NCI-H460 (cell line): ENCODE measurements at regions not wholly inside any gene's neighbourhood (a gene's known extent, or its start where the extent isn't known, plus 50 kb on each side); places are given as distances from the start of the nearest gene placed in this dataset.
"Not testable (repeated sequence)": the region's sequence is repeated elsewhere in the genome, so short reads cannot be mapped to it uniquely, and the experiment has no call there.

ENCODE experiments used
- DNase-seq: peaks from one replicate; pipeline ENCODE4 v3.0.0-alpha.2; 2016; ENCODE audit warnings: low read depth; ENCODE audit errors: extremely low read depth

DNA sequence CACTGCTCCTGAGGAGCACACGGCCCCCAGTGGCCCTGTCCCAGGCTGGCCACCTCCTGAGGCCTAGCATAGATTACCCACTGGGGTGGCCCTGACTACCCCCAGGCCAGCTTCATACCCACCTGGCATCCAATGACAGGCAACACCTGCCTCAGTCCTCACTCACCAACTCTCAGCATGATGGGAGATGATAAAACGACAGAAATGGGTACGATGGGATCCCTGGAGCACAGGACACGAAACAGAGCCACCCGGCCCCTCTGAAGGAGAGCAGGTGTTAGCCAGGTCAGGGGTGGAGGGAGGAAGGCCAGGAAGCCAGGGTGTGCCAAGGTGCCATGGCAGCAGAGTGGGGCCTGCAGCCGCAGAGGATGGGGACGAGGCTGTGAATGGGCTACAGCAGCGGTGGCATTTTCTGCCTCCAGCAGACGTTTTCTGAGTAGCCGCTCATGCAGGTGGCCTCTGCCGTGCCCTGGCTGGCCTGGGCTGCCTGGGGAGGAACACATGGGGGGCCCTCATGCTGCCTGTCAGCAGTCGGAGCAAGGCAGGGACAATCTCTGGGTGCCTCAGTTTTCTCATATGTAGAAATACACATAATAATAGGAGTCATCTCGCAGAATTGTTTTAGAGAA, 50.2 kb upstream of the FGF3 start:
- DNase-seq: no peak

GRCh38 chr11:69870766-69871165, 51.5 kb upstream of the FGF3 start:
- DNase-seq: no peak

DNA sequence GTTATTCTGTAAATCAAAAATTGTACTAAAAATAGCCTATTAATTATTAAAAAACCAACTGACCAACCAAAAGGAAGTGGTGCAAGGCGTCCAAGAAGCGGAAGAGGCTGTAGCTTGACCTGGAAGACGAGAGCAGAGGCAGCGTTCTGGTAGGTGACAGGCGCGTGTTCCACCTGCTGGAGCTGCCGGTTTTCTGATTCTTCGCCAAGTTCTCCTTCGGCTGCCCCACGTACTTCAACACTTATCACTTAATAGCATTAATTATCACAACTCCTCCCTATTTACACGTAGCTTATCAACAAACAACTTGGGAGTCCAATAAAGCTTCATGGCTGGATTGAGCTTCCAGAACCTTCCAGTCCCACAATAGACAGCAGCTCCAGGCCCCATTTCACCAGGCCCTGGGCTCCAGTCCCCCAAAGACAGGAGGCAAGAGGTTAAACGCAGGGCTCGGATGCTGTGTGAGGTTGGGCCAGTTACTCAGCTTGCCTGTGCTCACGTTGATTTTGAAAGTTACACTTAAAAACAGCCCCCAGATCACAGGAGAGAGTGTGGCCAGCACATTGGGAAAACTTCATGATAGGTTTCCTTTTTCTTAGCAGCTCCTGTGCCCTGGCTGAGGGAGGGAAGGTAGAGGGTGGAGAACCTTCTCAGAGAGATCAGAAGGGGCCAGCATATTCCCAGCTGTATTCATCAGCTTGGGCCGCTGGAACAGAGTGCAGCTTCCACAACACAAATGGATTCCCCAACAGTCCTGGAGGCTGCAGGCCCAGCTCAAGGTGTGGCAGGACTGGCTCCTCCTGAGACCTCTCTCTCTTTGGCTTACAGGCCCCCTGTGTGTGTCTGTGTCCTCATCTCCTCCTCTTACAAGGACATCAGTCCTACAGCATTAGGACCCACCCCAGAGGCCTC, 54.2 kb upstream of the FGF3 start:
- DNase-seq: no peak

DNA sequence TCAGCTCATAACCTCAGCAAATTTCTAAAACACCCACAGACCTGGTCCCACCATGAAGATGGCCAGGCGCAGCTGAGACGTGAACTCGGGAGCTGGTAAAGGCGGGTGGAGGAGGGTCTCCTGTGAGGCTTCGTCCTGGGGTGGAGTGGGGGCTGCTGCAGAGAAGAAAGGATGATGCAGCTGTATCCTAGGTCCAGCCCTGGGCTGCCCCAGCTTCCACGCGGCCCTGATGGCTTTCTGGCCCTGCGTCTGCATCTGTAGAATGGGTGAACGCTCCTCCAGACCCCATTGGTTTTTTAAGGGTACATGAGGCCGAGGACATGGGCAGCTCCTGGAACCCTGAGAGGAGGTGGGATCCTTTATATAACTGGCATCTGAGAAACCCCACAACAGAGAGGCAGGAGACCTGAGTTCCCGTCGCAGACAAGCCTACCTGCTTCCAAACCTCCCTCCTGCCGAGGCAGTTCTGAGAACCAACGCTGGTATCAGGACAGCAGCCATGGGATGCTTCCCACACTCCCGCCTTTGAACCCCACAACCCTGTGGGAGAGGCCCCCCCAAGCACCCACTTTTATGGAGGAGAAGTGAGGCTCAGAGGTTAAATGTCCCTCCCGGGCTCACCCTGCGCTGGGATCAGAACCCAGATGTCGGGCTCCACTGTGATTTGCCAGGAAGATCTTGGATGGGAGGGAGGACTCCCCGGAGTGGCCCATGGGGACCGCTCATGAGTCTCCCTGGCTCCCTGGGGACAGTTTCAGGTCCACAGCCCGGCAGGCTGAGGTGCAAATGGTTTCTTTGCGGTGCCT, 55.2 kb upstream of the FGF3 start:
- no peak for DNase-seq

- DNase-seq: no peak
Measured at GRCh38 chr11:69874984-69875624, 55.9 kb upstream of the FGF3 start.

DNA sequence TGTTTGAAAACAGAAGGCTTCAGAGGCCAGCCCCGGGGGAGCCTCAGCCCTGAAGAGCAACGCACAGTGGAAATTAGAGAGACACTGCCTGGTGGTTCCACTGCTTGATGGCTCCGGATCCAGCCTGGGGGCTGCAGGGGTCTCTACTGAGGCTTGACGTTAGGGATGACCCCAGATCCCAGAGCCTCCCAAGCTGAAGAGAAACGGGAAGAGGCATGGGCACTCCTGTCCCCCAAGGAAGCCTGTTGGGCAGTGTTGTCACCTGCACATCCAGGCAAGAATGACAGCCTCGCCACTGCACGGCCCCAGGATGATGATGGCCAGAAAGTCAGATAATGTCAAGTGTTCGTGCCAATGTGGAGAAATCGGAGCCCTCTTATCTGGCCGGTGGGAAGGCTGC, 56.8 kb upstream of the FGF3 start:
- DNase-seq: no peak

- no peak for DNase-seq
Measured at GRCh38 chr11:69877235-69877634, 58.0 kb upstream of the FGF3 start.

GRCh38 chr11:69877704-69878103, 58.5 kb upstream of the FGF3 start:
- DNase-seq: not testable (repeated sequence)

- no peak for DNase-seq
Measured at GRCh38 chr11:69878144-69878883, 59.1 kb upstream of the FGF3 start.

DNA sequence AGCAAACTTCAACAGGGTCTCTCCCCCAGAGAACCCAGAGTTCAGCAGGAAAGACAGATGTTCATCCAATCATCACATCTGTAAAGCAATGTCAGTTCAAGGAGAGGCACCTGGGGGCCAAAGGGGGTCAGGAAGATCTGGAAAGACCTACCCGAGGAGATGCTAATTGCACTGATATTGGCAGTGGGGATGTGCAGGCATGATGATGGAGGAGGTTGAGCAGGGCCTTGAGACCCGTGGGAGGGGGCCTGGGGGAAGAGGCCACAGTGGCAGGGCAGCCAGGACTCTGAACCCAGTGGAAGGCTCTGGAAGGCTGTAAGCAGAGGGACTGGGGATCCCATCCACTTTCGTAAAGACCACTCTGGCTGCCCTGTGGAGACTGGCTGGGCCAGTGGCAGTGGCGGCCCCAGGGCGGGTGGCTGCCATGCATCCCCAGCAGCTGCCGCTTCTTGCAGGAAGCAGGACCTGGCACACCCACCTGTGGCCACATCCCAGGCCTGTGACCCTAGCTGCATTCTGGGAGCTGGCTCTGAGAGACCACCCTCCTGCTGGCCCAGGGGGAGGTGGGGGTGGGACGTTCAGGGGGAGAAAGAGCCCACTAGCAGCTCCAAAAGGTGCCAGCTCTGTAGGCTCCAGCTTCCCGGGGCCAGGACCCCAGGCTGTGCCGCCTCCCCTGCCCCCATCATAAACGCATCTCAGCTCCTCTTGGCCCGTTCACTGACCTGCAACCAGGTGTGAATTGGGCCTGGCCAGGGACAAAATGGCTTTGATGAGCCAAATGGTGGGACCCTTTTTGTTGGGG, 59.9 kb upstream of the FGF3 start:
- no peak for DNase-seq

DNA sequence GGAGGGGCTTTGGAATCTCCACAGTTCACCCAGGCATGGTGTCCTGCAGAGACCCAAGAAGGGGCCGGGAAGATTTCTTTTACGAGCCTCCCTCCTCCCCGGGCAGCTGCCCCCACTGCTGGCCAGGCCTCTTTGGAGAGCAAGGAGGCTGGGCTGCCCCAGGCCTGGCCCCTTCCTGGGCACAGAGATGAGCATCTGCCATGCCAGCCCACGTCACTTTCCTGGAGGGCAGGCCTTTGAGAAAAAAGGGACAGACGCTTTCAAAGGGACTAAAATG, 60.5 kb upstream of the FGF3 start:
- no peak for DNase-seq

DNA sequence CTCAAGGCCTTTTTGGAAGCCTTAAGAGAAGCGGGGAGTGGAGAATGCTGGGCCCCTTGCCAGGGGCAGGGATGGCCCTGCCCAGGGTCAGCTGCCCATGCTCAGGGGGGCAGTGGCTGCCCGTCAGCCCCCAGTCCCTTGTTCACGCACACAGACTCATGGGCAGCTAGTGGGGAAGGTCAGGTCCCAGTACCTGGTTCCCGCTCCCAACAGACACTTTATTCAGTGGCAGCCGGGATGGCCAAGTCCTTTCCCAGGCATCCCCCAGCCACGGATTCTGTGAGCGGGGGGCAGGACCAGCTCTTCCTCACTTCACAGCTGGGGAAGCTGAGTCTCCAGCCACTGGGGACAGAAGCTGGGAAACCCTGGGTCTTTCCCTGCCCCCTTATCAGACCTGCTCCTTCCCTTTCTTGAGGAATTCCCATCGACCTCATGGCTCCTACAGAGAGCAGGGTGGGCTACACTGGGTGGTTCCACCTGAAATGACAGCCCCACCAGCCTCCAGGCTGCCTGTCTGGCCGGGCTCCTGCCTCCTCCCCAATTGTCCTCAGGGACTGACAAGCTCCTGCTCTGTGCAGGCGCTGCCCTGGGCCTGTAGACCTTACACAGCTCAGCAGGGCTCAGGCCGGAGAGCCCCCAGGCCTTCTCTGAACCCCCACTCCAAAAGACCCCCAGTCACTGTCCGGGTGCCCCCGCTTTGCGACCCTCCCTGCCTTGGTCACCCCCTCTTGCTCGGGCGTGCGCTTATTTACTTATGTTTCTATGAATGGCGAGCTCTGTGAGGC, 61.0 kb upstream of the FGF3 start:
- no peak for DNase-seq

DNA sequence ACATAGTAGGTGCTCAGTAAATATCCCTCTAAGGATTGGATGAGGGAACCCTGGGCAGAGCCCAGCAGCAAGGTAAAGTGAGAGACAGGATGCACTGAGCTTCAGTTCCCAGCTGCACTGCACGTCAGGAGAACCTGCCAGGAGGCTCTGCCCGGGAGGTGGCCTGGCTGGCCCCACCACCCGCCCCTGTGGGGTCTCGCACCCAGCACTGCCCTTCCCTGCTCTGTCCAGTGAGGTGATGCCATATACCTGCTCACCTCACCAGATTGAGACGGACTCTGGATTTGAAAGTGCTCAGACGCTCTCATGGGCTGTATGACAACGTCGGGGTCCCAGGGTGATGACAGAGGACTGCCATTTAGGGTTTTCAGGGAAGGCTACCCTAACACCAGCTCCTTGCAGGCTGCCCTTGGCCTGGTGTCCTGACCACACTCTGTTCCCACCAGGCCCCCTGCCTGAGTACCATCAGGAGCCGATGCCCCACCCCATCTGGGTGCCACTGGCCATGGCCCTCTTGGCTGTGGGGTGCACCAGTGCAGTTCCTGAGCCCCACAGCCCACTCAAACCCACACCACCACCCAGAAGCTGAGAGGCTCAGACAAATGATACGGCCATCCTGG, 61.7 kb upstream of the FGF3 start:
- no peak for DNase-seq

- DNase-seq: no peak
Measured at GRCh38 chr11:69881467-69882269, 62.5 kb upstream of the FGF3 start.

- DNase-seq: no peak
Measured at GRCh38 chr11:69882270-69882608, 63.0 kb upstream of the FGF3 start.

DNA sequence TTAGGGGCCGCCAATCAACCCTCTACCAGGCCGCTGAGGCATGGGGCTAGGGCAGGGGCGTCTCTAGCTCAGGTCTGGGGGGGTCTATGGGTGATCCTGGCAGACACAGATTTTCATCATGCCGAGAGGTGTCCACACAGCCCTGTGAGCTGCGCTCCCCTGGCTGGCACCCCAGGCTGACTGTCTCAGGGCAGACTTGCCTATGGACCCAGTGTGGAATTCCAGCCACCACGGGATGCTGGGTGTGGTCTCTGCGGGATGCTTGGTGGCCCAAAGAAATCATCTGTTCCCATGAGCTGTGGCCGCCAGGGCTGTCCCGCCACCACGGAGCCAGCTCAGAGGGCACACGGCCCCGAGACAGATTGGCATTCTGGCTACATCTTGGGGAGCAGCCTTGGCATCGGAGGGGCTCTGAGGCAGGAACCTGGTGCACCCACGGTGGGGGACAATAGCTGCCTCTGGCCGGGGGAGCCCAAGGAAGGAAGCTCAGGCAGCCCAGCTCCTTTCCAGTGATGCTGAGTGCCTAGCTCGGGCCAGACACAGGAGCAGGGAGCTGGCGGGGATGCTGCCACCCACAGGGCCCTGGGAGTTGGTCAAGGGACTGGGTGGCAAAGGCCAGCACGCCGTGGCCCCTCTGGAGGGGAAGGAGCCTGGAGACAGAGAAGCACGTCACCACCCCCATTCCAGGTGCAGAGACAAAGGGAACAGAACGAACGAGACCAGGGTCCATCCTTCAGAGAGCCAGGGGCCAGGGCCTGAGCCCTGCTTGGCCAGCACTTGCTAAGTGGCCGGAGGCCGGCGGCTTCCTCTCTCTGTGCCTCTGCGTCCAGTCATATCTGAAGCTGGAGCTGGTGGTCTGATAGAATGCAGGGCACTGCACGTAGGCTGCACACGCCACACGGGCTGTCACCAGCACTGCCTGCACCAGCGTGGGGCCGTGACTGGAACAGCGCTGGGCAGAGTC, 64.4 kb upstream of the FGF3 start:
- no peak for DNase-seq

GRCh38 chr11:69884286-69884685, 65.1 kb upstream of the FGF3 start:
- no peak for DNase-seq
